HG02870 (cell line): ENCODE measurements at regions not wholly inside any gene's neighbourhood (a gene's known extent, or its start where the extent isn't known, plus 50 kb on each side); places are given as distances from the start of the nearest gene placed in this dataset.

ENCODE experiments used
- ATAC-seq: cut with Tn5 transposase; IDR thresholded peaks from one replicate; pipeline ENCODE4 v1.9.1; 2021; ENCODE audit warnings: mild to moderate bottlenecking, moderate library complexity; ENCODE audit not compliant: unreplicated experiment

- no peak for ATAC-seq
Measured at GRCh38 chr1:81234237-81234636, 566.5 kb upstream of the ADGRL2 start.

GRCh38 chr1:81233591-81233990 is 567.1 kb upstream of the ADGRL2 start:
- no peak for ATAC-seq

GRCh38 chr1:81232420-81232819 is 568.3 kb upstream of the ADGRL2 start:
- no peak for ATAC-seq

GRCh38 chr1:81231729-81232038 is 569.0 kb upstream of the ADGRL2 start:
- no peak for ATAC-seq

- no peak for ATAC-seq
Measured at GRCh38 chr1:81230983-81231728, 569.6 kb upstream of the ADGRL2 start.

GRCh38 chr1:81228926-81229325 is 571.8 kb upstream of the ADGRL2 start:
- no peak for ATAC-seq

- ATAC-seq: no peak
Measured at GRCh38 chr1:81226603-81226928, 574.2 kb upstream of the ADGRL2 start.

- no peak for ATAC-seq
Measured at GRCh38 chr1:81225789-81226602, 574.7 kb upstream of the ADGRL2 start.

GRCh38 chr1:81224222-81224621 is 576.5 kb upstream of the ADGRL2 start:
- no peak for ATAC-seq

- no peak for ATAC-seq
Measured at GRCh38 chr1:81221564-81221963, 579.2 kb upstream of the ADGRL2 start.

GRCh38 chr1:81220614-81221071 is 580.1 kb upstream of the ADGRL2 start:
- no peak for ATAC-seq

GRCh38 chr1:81217058-81217457 is 583.7 kb upstream of the ADGRL2 start:
- ATAC-seq: no peak

GRCh38 chr1:81213279-81213678 is 587.5 kb upstream of the ADGRL2 start:
- ATAC-seq: no peak

GRCh38 chr1:81209461-81209860 is 591.3 kb upstream of the ADGRL2 start:
- ATAC-seq: no peak

GRCh38 chr1:81208441-81208840 is 592.3 kb upstream of the ADGRL2 start:
- no peak for ATAC-seq

GRCh38 chr1:81205956-81206355 is 594.8 kb upstream of the ADGRL2 start:
- ATAC-seq: no peak

- ATAC-seq: no peak
Measured at GRCh38 chr1:81201779-81202178, 599.0 kb upstream of the ADGRL2 start.

GRCh38 chr1:81197591-81197990 is 603.1 kb upstream of the ADGRL2 start:
- no peak for ATAC-seq

GRCh38 chr1:81192647-81193642 is 607.8 kb upstream of the ADGRL2 start:
- no peak for ATAC-seq

- ATAC-seq: no peak
Measured at GRCh38 chr1:81190003-81190402, 610.7 kb upstream of the ADGRL2 start.

- no peak for ATAC-seq
Measured at GRCh38 chr1:81187635-81188034, 613.1 kb upstream of the ADGRL2 start.
